ENCODE measurements at regions not wholly inside any gene's neighbourhood (a gene's known extent, or its start where the extent isn't known, plus 50 kb on each side); places are given as distances from the start of the nearest gene placed in this dataset.
"Not testable (repeated sequence)": the region's sequence is repeated elsewhere in the genome, so short reads cannot be mapped to it uniquely, and the experiment has no call there.

DNA sequence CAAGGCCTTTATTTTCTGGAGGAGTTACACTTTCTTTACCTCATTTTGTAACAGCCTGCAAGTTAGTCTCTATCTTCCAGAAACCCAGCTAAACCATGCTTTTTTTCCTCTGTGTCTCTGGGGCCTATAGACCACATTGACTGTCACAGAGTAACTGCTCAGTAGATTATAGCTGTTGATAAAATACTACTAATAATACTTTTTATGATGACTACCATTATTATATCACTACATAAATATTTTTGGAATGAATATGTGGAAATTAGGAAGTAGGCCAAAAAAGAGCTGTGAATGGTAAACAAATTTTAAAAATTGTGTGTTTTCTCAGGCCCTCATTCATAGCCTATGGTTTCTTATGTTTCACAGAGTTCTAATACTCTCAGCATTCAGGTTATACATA lies 233.1 kb upstream of the USP24 start:
- DNase-seq (ENCODE audit: low read depth in 2 of 2, low spot score in 1 of 2): no peak

DNA sequence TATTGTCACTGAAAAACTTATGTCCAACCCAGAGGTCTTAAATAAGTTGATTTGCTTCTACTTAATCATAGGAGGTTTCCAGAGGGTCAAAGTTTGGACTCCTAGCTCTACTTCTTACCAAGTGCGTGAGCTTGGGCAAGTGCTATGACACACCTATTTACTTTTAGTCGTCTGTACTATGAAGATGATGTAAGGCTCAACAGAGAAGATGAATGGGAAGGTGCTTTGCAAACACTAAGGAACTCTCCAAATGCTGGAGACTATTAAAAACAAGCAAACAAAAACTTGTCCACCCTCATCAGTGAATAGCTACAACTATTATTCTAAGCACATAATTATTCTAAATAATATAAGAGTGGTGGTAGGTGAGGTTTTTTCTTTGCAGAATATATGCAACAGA lies 232.3 kb upstream of the USP24 start:
- no peak for DNase-seq (ENCODE audit: low read depth in 2 of 2, low spot score in 1 of 2)

DNA sequence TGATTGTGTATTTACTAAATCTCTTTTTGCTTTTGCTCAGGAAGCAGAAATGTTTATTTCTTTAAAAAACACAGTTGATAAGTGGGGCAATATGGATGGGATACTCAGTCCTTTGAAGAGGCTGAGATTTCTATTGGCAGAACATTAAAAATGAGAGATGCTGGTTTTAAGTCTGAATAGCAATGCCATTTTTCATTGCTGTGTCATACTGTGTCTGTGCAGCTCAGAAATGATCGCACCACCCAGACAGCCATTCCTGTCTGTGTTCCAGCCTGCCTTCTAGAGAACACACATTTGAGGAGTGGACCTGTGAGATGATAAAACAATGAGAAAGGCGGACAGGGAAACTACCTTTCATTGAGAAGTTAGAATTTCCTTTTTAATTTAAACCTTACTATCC lies 231.2 kb upstream of the USP24 start:
- no peak for DNase-seq (ENCODE audit: low read depth in 2 of 2, low spot score in 1 of 2)

DNA sequence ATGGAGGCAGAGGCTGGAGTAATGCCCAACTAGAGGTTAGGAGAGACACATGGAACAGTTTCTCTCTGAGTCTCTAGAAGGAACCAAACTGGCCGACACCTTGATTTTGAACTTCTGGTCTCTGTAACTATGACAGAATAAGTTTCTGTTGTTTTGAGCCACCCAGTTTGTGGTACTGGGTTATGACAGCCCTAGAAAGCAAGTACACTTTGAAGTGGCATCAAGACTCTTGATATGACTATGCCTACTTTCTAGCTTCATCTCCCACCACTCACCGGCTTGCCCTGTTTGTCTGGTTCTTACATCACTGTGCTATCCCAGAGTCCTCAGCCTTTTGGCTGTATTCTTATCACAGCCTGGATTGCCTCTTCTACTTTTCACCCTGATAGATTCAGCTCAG lies 230.3 kb upstream of the USP24 start:
- DNase-seq (ENCODE audit: low read depth in 2 of 2, low spot score in 1 of 2): no peak

DNA sequence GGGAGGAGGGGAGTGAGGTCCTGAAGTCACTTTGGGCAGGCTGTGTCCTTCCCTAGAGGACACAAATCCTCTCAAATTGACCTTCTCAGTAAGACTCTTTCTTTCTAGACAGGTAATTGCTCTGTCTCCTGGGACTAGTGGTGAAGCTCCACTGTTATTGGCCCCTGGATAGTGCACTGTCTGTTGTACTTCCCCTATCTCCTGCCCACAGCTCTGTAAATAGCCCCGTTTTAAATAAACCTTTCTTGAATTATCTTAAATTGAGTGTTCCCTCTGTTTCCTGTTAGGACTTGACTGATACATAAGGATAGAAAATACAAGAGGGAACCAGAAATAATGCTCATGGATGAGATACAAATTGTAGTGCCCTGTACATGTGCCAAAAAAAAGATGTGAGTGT lies 229.5 kb upstream of the USP24 start:
- DNase-seq (ENCODE audit: low read depth in 2 of 2, low spot score in 1 of 2): no peak

DNA sequence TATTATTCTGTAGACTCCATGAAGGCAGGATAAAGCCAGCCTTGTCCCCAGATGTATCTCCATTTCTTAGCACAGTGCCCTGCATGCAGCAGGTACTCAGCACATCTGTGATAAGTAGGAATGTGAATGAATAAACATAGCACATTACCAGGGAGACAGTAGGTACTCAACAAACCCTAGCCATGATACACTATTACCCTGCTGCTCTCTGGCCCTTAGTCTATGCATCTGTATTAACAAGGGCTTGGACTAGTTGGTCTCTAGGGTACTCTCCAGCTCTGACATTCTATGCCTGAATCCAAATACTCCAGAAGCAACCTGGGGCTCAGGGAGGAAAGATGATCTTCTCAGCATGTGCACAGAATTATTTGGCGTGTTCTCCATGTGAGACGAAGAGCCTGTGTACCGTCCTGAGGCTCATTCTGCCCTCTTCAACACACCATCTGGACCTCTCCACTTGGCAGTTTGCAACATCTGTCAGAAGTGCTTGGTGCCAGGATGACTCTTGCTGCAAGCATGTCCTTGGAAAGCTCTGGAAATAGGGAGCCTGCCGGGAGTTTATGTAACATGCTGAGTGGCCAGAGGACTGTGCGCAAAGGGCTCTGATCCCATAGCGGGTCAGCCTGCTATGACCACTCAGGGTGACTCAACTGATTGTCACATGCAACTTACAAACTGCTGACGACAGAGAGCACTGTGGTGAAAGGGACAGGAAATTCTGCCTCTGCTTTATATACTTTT lies 228.2 kb upstream of the USP24 start:
- DNase-seq (ENCODE audit: low read depth in 2 of 2, low spot score in 1 of 2): no peak

DNA sequence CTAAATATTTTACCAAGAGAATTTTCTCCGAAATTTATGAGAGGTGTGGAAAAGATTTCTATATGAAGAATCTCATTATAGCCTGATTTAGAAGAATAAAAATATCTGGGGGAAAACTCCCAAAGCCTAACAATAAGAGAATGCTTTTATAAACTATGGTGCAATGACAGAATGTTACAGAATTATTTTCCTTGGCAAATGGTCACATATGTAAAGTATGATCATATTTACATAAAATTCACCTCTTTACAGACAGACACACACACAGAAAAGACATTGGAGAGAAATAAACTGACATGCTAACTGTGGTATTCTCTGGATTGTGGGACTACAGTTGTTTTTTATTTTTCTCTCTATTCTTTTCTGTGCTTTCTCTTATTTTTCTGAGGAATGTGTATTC lies 226.3 kb upstream of the USP24 start:
- DNase-seq (ENCODE audit: low read depth in 2 of 2, low spot score in 1 of 2): no peak

DNA sequence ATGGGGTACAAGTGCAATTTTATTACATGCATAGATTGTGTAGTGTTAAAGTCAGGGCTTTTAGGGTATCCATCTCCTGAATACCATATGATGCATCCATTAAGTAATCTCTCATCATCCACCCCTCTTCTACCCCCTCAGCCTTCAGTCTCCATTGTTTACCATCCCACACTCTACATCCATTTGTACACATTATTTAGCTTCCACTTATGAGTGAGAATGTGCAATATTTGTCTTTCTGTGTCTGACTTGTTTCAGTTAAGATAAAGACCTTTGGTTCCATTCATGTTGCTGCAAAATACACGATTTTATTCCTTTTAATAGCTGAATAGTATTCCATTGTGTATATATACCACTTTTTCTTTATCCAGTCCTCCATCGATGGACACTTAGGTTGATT lies 222.5 kb upstream of the USP24 start:
- no peak for DNase-seq (ENCODE audit: low read depth in 2 of 2, low spot score in 1 of 2)

DNA sequence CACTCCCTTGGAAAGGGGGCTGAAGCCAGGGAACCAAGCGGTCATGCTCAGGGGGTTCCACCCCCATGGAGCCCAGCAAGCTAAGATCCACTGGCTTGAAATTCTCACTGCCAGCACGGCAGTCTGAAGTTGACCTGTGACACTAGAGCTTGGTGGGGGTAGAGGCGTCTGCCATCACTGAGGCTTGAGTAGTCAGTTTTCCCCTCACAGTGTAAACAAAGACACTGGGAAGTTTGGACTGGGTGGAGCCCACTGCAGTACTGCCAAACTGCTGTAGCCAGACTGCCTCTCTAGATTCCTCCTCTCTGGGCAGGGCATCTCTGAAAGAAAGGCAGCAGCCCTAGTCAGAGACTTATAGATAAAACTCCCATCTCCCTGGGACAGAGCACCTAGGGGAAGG lies 215.6 kb upstream of the USP24 start:
- DNase-seq (ENCODE audit: low read depth in 2 of 2, low spot score in 1 of 2): not testable (repeated sequence)

DNA sequence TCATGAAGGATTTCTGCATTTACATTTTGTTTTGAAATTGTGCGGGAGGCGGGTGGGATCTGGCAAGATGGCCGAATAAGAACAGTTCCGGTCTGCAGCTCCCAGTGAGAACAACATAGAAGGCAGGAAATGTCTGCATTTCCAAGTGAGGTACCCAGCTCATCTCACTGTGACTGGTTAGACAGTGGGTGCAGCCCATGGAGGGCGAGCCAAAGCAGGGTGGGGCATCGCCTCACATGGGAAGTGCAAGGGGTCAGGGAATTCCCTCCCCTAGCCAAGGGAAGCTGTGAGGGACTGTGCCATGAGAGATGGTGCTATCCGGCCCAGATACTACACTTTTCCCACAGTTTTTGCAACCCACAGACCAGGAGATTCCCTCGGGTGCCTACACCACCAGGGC lies 215.0 kb upstream of the USP24 start:
- not testable (repeated sequence) for DNase-seq (ENCODE audit: low read depth in 2 of 2, low spot score in 1 of 2)

DNA sequence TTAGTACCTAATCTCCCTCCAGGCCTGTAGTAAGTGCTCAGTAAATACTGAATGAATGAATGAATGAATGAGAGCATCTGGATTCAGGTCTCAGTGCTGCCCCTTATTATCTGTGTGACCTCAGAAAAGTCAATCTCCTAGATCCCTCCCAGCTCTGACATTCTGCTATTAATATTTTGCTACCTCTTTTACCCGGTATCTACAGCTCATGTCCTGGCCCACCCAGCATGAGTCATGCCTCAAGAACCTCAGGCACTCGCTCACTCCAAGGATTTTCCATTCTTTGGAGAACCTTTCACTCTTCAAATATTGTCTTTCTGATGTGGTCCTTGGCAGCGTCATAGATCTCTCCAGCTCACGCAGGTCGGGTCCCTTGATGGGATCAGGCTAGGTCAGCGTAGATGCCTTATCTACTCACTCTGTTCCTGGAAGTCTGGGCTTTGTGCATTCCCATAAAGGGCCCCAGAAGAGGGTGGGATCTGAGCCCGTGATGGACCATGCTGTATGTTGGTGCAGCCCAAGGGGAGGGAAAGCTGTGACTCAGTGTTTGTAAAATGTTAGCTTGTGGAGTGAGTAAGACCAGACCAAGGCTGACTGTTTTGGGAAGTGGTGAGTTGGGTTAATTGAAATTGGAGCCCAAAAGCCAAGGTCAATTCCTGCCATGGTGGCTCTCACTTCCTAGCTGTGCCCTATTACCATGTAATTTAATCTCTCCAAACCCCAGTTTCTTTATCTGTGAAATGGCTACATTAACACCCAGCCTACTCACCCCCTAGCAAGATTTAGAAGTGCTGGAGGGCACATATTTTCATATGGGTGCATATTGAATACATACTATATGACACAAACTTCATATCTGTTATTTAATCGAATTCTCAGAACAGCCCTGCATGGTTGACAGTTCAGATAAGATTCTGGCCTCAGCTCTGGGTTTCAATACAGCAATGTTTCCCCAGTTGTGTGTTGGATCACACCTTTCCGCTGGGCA lies 214.1 kb upstream of the USP24 start:
- no peak for DNase-seq (ENCODE audit: low read depth in 2 of 2, low spot score in 1 of 2)

DNA sequence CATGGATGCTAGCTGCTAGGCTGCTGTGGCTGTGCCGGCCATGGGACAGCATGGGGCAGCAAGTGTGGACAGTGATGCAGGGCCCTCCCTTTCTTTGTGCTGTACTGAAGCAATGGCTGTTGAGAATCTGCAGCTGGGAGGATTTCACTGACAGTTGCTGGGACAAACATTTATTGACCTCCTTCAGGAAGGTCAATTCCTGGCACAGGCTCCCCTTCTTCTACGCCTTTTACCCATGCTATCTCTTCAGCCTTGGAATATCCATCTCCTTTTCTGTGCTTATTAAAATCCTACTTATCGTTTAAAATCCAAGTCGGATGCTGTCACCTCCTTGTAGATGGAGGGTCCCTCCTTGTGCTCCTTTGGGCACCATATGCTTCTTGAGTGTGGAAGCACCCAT lies 213.1 kb upstream of the USP24 start:
- no peak for DNase-seq (ENCODE audit: low read depth in 2 of 2, low spot score in 1 of 2)

DNA sequence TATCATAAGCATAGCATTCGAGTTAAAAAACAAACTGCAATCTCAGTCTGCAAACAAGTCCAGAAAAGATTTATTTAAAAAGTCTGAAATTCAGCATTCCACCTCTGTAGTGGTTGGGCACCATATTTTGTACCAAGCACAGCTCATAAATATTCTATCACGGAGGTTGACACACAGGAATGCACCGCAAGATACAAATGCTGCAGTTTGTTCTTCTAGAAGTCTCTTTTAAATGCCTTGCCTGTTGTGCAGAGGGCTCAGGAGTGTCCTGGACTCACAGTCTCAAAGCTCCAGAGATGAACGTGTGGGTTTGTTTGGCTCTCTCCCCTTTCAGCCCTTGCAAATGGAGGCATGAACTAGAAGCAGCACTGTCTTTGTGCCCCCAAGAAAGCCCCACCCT lies 212.4 kb upstream of the USP24 start:
- DNase-seq (ENCODE audit: low read depth in 2 of 2, low spot score in 1 of 2): no peak

DNA sequence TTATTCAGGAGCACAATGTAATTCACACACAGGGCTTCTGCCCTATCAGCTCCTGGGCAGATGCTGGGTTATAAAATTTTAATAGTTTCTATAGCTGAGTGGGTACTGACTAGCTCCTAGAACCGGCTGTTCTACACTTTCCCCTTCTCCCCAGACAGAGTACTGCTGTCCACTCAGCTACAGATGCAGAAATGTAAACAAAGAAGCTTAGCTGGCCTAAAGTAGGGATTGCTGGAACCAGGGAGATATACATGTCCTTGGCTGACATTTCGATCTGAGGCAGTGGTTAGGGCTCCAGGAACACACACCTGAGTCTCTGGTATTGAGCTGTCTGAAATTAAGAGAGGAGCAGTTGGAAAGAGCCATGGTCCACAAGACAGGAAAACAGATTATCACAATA lies 211.5 kb upstream of the USP24 start:
- DNase-seq (ENCODE audit: low read depth in 2 of 2, low spot score in 1 of 2): no peak

DNA sequence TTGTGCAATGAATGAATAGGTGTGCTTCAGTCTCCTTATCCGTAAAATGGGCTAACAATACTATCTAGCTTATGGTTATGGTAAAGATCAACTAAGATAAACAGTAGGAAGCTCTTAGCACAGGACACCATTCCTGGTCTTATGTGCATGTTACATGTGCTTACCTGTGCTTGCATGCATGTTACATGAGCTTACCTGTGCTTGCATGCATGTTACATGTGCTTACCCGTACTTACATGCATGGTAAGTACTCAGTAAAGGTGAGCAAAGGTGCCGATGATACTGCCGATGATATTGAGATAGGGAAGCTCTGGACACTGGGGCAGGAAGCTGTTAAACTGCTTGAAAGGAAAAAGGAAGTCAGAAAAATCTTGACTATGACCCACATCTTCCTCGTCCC lies 211.0 kb upstream of the USP24 start:
- DNase-seq (ENCODE audit: low read depth in 2 of 2, low spot score in 1 of 2): no peak

DNA sequence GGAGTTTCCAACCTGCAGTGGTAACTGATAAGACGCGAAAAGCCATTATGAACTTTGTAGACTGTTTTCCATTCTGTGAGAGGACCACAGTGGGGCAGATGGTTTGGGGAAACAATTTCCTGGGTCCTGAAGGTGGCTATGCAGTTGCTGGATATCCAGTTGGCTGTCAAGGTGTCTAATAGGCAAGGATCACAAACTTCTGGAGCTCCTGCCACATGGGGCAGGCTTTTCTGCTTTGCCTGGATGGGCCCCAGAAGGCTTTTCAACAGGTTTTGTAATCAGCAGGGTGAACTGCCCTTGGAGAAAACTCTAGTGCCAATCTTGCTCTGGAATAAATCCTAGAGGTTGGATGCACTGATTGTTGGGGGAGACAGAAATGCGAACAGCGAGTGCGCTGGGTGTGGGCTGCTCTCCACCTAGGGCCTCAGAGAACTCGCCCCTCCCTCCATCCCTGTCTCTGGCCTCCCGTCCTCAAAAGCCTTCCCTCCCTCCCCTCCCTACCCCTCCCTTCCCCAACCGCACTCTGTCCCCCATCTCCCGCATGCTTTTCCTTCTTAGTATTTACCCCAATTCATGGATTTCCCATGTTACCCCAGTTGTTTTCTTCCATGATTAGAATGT lies 210.3 kb upstream of the USP24 start:
- no peak for DNase-seq (ENCODE audit: low read depth in 2 of 2, low spot score in 1 of 2)

DNA sequence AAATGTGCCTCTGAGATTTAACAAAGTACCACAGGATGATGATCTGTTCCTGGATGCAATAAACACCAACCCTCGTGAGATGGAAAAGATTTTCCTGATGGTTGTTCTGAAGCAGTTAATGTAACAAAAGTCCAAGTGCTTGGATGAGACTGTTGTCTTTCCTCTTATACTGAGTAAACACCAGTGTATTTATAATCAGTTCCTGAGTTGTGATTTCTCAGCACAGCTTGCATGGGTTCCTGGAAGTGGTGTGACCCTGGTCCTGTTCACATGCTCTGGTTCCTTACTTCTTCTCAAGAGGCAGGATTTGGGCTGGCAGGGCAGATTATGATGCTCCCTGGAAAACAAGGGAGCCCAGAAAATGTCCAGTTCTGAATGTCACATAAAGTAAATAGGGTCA lies 208.2 kb upstream of the USP24 start:
- no peak for DNase-seq (ENCODE audit: low read depth in 2 of 2, low spot score in 1 of 2)

DNA sequence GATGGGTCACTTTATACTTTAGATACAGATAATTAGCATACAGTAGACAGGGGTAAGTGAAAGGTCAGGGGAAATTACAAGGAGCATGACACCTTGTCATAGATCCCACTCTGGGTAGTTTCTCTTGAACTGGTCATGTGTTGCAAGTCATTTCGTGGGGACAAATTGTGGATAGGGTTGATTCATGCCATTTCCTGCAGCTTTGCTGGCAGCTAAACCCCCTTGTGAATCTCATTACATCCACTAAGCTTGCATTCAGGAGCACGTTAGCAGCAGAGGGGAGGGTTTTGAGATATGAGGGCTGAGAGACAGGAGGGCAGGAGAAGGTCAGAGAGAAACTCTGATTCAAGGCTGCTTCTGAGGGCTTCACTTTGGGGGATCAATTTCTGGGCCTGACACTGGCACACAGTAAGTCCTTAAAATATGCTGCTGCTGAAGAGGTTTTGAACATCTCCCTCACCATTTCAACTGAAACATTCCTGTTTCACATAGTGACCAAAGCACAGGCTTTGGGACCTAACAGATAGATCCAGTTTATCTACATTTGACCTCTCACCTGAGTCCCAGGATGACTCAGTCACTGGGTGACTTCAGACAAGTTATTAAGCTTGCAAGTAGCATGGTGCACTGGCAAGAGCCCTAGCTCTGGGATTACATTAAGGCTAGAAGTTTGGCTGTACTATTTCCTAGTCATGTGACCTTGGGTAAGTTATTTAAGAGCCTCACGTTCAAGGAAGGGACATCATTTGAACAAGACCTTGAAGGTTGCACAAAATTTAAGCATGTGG lies 206.0 kb upstream of the USP24 start:
- DNase-seq (ENCODE audit: low read depth in 2 of 2, low spot score in 1 of 2): no peak

DNA sequence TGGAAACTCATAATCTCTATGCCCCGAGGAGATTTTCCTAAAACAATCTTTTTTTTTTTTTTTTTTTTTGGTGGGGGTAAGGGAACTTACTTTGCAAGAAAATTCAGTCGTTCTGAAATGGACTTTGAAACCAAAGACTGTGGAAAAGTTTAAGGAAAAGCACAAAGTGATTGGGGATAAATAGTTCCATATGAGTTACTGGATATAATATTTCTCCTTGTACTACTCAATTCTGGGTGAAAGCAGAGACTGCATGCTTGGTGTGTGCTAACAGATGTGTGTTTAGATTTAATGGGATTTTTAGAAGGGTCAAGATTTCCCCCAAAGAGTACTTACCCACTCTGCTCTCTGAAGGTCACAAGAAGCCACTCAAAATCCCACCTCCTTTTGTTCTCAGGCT lies 204.9 kb upstream of the USP24 start:
- DNase-seq (ENCODE audit: low read depth in 2 of 2, low spot score in 1 of 2): no peak

DNA sequence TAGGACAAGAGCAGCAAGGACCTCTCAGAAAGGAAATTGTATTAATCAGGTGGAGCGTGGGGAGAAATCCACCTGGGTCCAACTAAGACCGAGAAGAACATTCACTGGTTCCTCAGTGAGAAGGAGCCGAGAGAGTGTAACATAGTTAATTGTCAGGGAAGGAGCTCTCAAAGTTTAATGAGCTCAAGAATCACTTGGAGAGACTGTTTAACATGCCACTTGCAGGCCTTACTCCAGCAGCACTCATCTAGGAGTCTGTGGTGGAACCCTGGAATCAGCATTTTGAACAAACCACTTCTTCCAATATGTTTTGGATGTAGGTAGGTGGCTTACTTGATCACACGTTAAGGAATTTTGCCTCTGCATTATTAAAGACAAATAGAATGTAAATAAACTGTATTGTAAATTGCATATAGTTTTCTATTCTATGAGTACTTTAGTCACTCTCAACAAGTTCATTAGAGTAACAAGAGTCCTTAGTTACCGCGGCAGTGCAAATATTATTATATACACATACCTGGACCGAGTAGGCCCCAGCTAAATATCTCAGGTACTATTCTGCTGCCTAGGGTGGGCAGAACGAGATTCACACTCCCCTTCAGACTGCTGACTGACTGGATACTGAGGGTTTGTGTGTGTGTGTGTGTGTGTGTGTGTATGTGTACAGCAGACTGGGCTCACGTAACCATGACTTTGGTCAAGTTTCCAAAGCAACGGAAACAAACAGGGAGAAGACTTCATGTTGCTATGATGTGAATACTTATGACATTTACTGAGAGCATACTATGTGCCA lies 203.2 kb upstream of the USP24 start:
- DNase-seq (ENCODE audit: low read depth in 2 of 2, low spot score in 1 of 2): no peak

Measured in stimulated activated CD8-positive, alpha-beta memory T cell treated with anti-CD3 and anti-CD28 coated beads, Interleukin-4, amount 100 ng/mL, for 4 hours (primary cell).